ENCODE measurements at regions not wholly inside any gene's neighbourhood (a gene's known extent, or its start where the extent isn't known, plus 50 kb on each side); places are given as distances from the start of the nearest gene placed in this dataset.

- intact Hi-C loops (cut with micrococcal nuclease): no loop called here
- no peak for DNase-seq
- Mint-ChIP-seq H3K27ac (no peak overlapping the region), H3K4me3 (no peak overlapping the region), H3K36me3 (ENCODE audit: low read depth) (no peaks in the 10 kb centered on the region), H3K9me3 (no peaks in the 10 kb centered on the region), H3K4me1 (ENCODE audit: low read depth) (no peaks in the 10 kb centered on the region), H3K27me3 (peaks cover 1% of the 10 kb centered on the region)
- ChIA-PET CTCF (no interaction called here), POLR2A (interaction anchor here (0.6 kb wide), 1 partner anchor 429 kb away, joined by 3 read pairs; no protein-coding TSS in a partner anchor)
- ATAC-seq: no peak
- no peak for TF ChIP-seq CTCF (IDR thresholded peaks at IDR 0.05)
Measured at GRCh38 chr5:62115014-62115413, 191.0 kb upstream of the KIF2A start.

- no peaks in the 10 kb centered on the region for H3K36me3 Mint-ChIP-seq (ENCODE audit: low read depth)
- ATAC-seq (no peak), DNase-seq (no peak)
- TF ChIP-seq CTCF (IDR thresholded peaks at IDR 0.05): no peak
- no peaks in the 10 kb centered on the region for H3K4me1 Mint-ChIP-seq (ENCODE audit: low read depth)
- ChIA-PET CTCF (no interaction called here), POLR2A (no interaction called here)
- H3K4me3 Mint-ChIP-seq: no peak overlapping the region
- H3K27ac Mint-ChIP-seq: no peak overlapping the region
- no peaks in the 10 kb centered on the region for H3K27me3 Mint-ChIP-seq
- H3K9me3 Mint-ChIP-seq: no peaks in the 10 kb centered on the region
- intact Hi-C loops (cut with micrococcal nuclease): no loop called here
Measured at GRCh38 chr5:62124266-62124665, 181.7 kb upstream of the KIF2A start.

- no peaks in the 10 kb centered on the region for H3K36me3 Mint-ChIP-seq (ENCODE audit: low read depth)
- ATAC-seq (no peak), DNase-seq (no peak)
- no peak for TF ChIP-seq CTCF (IDR thresholded peaks at IDR 0.05)
- POLR2A ChIA-PET: no interaction called here
- H3K27me3 Mint-ChIP-seq: no peaks in the 10 kb centered on the region
- H3K9me3 Mint-ChIP-seq: no peaks in the 10 kb centered on the region
- no peaks in the 10 kb centered on the region for H3K4me1 Mint-ChIP-seq (ENCODE audit: low read depth)
- CTCF ChIA-PET: no interaction called here
- intact Hi-C loops (cut with micrococcal nuclease): no loop called here
- H3K4me3 Mint-ChIP-seq: no peak overlapping the region
- no peak overlapping the region for H3K27ac Mint-ChIP-seq
Measured at GRCh38 chr5:62126090-62126489, 179.9 kb upstream of the KIF2A start.

GRCh38 chr5:62127098-62127736 lies 178.8 kb upstream of the KIF2A start:
- no peak overlapping the region for H3K27ac Mint-ChIP-seq
- POLR2A ChIA-PET: no interaction called here
- CTCF ChIA-PET: interaction anchor here (0.7 to 1.5 kb wide), 2 partner anchors 15 to 32 kb away, joined by 3 to 4 read pairs; no protein-coding TSS in a partner anchor

More at GRCh38 chr5:62127098-62127736, 178.8 kb upstream of the KIF2A start:
- intact Hi-C loops (cut with micrococcal nuclease): no loop called here
- no peaks in the 10 kb centered on the region for H3K27me3 Mint-ChIP-seq
- H3K36me3 Mint-ChIP-seq (ENCODE audit: low read depth): no peaks in the 10 kb centered on the region
- H3K4me1 Mint-ChIP-seq (ENCODE audit: low read depth): no peaks in the 10 kb centered on the region
- TF ChIP-seq CTCF (IDR thresholded peaks at IDR 0.05): no peak
- no peak overlapping the region for H3K4me3 Mint-ChIP-seq
- DNase-seq: no peak
- no peaks in the 10 kb centered on the region for H3K9me3 Mint-ChIP-seq
- ATAC-seq: no peak

Measured in activated CD8-positive, alpha-beta T cell treated with anti-CD3 and anti-CD28 coated beads for 36 hours (primary cell).